SKM-1 (cell line): ENCODE measurements at regions not wholly inside any gene's neighbourhood (a gene's known extent, or its start where the extent isn't known, plus 50 kb on each side); places are given as distances from the start of the nearest gene placed in this dataset.

ENCODE experiments used
- DNase-seq: peaks from one replicate; lab custom pipeline; 2025; ENCODE audit not compliant: unreplicated experiment; lab: John Stamatoyannopoulos, UW

- peak; percentile 1 for DNase-seq
These were observed 65.8 kb upstream of the FRMD4A start for GRCh38 chr10:14396411-14397048.

GRCh38 chr10:14394179-14394578, 63.5 kb upstream of the FRMD4A start:
- no peak for DNase-seq

GRCh38 chr10:14391342-14391741, 60.6 kb upstream of the FRMD4A start:
- DNase-seq, result no peak

GRCh38 chr10:14389981-14390590, 59.4 kb upstream of the FRMD4A start:
- DNase-seq, result no peak

- DNase-seq, result no peak
These were observed 55.2 kb upstream of the FRMD4A start for GRCh38 chr10:14385596-14386593.

DNA sequence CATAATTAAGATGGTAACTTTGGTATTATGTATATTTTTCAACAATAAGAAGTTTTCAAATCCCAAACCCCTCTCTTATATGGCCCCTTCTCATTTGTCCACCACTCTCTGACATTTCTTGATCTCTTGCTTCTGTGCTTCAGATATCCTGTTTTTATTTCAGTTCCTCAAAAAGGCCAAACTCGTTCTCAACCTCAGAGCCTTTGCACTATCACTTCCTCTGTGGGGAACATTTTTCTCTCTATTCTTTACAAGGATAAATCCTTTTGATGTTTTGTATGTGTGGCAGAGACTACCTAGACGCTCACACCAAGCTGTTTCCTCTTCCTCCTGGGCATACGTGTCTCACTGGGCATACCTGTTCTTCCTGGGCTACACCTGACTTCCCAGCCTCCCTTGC, 54.2 kb upstream of the FRMD4A start:
- DNase-seq, result no peak

- DNase-seq, result no peak
These were observed 53.5 kb upstream of the FRMD4A start for GRCh38 chr10:14384116-14384730.

GRCh38 chr10:14383266-14383665, 52.5 kb upstream of the FRMD4A start:
- DNase-seq, result no peak

DNA sequence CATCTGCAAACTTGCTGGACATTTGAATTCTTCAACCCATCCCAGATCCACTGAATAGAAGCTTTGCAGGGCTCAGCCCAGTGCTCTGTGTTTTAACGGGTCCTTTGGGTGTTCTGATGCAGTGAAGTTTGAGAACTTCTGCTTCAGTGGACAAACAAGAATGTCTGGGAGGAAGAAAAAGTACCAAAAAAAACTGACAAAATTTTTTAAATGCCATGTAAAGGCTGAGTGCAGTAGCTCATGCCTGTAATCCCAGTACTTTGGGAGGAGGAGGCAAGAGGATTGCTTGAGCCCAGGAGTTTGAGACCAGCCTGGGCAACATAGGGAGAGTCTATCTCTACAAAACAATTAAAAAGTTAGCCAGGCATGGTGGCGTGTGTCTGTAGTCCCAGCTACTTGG, 51.8 kb upstream of the FRMD4A start:
- no peak for DNase-seq

DNA sequence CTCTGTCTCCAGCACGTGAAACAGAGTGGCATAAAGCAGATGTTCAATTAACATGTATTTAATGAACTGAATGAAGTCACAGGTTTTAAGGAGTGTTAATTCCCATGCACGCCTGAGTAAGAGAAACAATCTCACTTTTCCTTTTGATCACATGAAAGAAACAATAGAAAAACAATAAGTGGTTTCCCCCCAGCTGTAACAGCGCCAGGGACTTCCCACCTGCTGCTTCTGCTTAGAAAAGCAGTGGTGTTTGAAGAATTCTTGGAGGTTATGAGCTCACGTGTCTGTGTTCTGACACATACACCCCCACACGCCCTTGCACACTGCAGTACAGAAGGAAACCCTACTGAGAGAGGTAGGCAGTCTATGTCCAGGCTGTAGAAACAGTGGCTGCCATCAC, 51.3 kb upstream of the FRMD4A start:
- no peak for DNase-seq

- DNase-seq, result no peak
These were observed 50.8 kb upstream of the FRMD4A start for GRCh38 chr10:14381475-14381874.

- no peak for DNase-seq
These were observed 50.0 kb upstream of the FRMD4A start for GRCh38 chr10:14380746-14381145.
